Progenitor cell of endocrine pancreas (in vitro differentiated cells): ENCODE measurements at regions not wholly inside any gene's neighbourhood (a gene's known extent, or its start where the extent isn't known, plus 50 kb on each side); places are given as distances from the start of the nearest gene placed in this dataset.

Source experiments
- DNase-seq: peaks from one replicate; pipeline ENCODE4 v3.0.0; 2021; ENCODE audit warnings: low spot score; ENCODE audit not compliant: unreplicated experiment
- H3K27ac Mint-ChIP-seq: 2 replicates; pipeline ENCODE4 v1.8.0; 2021; ENCODE audit warnings: mild to moderate bottlenecking, moderate library complexity, mixed read lengths
- H3K27me3 Mint-ChIP-seq: 2 replicates; pipeline ENCODE4 v1.8.0; 2021; ENCODE audit warnings: mixed read lengths
- H3K36me3 Mint-ChIP-seq: 2 replicates; pipeline ENCODE4 v1.8.0; 2022; ENCODE audit warnings: mixed read lengths; ENCODE audit not compliant: insufficient read depth
- H3K4me1 Mint-ChIP-seq: 2 replicates; pipeline ENCODE4 v1.8.0; 2021; ENCODE audit warnings: low read depth, mixed read lengths
- H3K4me3 Mint-ChIP-seq: 2 replicates; pipeline ENCODE4 v1.8.0; 2021; ENCODE audit warnings: low read depth, mild to moderate bottlenecking, moderate library complexity, mixed read lengths
- H3K9me3 Mint-ChIP-seq: 2 replicates; pipeline ENCODE4 v1.8.0; 2021; ENCODE audit warnings: low read depth, mixed read lengths
- CTCF ChIP-seq: fragments of 200-600 bp; sonication (generic); IDR thresholded peaks from one replicate; pipeline ENCODE4 v1.5.0; 2021; ENCODE audit warnings: antibody characterized with exemption, mild to moderate bottlenecking; ENCODE audit not compliant: unreplicated experiment

- Mint-ChIP-seq H3K9me3 (peaks cover 6% of the 10 kb centered on the region), H3K4me1 (no peaks in the 10 kb centered on the region), H3K4me3 (no peak overlapping the region), H3K27ac (no peak overlapping the region), H3K36me3 (peaks cover 2% of the 10 kb centered on the region), H3K27me3 (no peaks in the 10 kb centered on the region)
- TF ChIP-seq CTCF, result no peak
- no peak for DNase-seq
Observed at GRCh38 chr1:83671586-83671985, 327.3 kb downstream of the TTLL7 start.

GRCh38 chr1:83670909-83671565 is 327.9 kb downstream of the TTLL7 start:
- Mint-ChIP-seq H3K4me1 (no peaks in the 10 kb centered on the region), H3K27me3 (no peaks in the 10 kb centered on the region), H3K36me3 (peaks cover 2% of the 10 kb centered on the region), H3K4me3 (no peak overlapping the region), H3K9me3 (peaks cover 6% of the 10 kb centered on the region), H3K27ac (no peak overlapping the region)
- no peak for TF ChIP-seq CTCF
- no peak for DNase-seq

GRCh38 chr1:83641796-83642443 is 357.0 kb downstream of the TTLL7 start:
- peaks cover 4% of the 10 kb centered on the region for H3K9me3 Mint-ChIP-seq
- no peak for DNase-seq
- H3K36me3 Mint-ChIP-seq, result no peaks in the 10 kb centered on the region
- H3K27me3 Mint-ChIP-seq, result peaks cover 4% of the 10 kb centered on the region
- no peak overlapping the region for H3K27ac Mint-ChIP-seq
- H3K4me1 Mint-ChIP-seq, result peaks cover 9% of the 10 kb centered on the region
- H3K4me3 Mint-ChIP-seq, result no peak overlapping the region
- TF ChIP-seq CTCF, result no peak

- no peak for TF ChIP-seq CTCF
- H3K4me3 Mint-ChIP-seq, result no peak overlapping the region
- peaks cover 4% of the 10 kb centered on the region for H3K27me3 Mint-ChIP-seq
- DNase-seq, result no peak
- H3K27ac Mint-ChIP-seq, result no peak overlapping the region
- no peaks in the 10 kb centered on the region for H3K36me3 Mint-ChIP-seq
- H3K4me1 Mint-ChIP-seq, result peaks cover 9% of the 10 kb centered on the region
- H3K9me3 Mint-ChIP-seq, result peaks cover 4% of the 10 kb centered on the region
Observed at GRCh38 chr1:83641206-83641658, 357.7 kb downstream of the TTLL7 start.

DNA sequence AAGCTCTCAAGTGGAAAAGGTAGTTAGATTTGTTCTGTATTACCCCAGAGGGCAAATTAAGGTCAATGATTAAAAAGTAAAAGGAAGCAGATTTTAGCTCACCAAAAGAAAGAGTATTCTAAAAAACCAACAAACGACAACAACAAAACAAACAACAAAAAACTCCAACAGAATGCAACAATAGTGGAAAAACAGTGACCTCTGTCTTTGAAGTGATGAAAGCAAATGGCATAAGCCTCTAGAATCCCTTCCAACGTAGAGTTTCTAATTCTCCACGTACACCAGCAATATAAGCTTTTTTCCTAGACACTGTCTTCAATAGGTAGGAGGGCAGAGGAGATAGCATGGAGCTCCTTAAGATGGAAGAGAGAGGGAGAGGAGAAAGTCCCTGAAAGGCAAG is 359.1 kb downstream of the TTLL7 start:
- H3K36me3 Mint-ChIP-seq, result no peaks in the 10 kb centered on the region
- peaks cover 4% of the 10 kb centered on the region for H3K9me3 Mint-ChIP-seq
- H3K4me3 Mint-ChIP-seq, result no peak overlapping the region
- H3K4me1 Mint-ChIP-seq, result peaks cover 9% of the 10 kb centered on the region
- DNase-seq, result no peak
- H3K27ac Mint-ChIP-seq, result no peak overlapping the region
- peaks cover 4% of the 10 kb centered on the region for H3K27me3 Mint-ChIP-seq
- no peak for TF ChIP-seq CTCF
